Endothelial cell of umbilical vein (primary cell): ENCODE measurements at regions not wholly inside any gene's neighbourhood (a gene's known extent, or its start where the extent isn't known, plus 50 kb on each side); places are given as distances from the start of the nearest gene placed in this dataset.

Experiments used
- BruUV-seq: library from RNA; stranded (reverse); fragments of 400-500 nt; replicated peaks from 2 replicates; lab custom pipeline; 2021; lab: Mats Ljungman, UMichigan
- CTCF ChIA-PET: fragments of 300-600, 350-600 bp; sonication (Branson Sonifier 250); formaldehyde crosslinking; loops from one replicate; lab custom pipeline; 2021; ENCODE audit warnings: antibody characterized with exemption, inconsistent platforms; lab: Charles Lee
- POLR2A ChIA-PET: fragments of 300-600, 350-600 bp; sonication (Branson Sonifier 250); formaldehyde crosslinking; loops from one replicate; lab custom pipeline; 2021; ENCODE audit warnings: antibody characterized with exemption, inconsistent platforms; lab: Charles Lee
- DNase-seq: peaks from one replicate; pipeline ENCODE4 v3.0.0-alpha.2; 2011; ENCODE audit warnings: low read depth, low spot score
- FAIRE-seq: peaks from 2 replicates; lab custom pipeline; 2011; peaks lifted over from hg19 to GRCh38; lab: Jason Lieb, UNC
- H2AFZ ChIP-seq: 2 replicates; pipeline ENCODE4 v1.6.0; 2012; ENCODE audit warnings: low read depth, low read length, control low read depth, inconsistent platforms
- H3K27ac ChIP-seq: 2 replicates; pipeline ENCODE4 v1.5.1; 2011; ENCODE audit warnings: low read depth, mild to moderate bottlenecking, control low read depth, low read length, moderate library complexity; ENCODE audit not compliant: insufficient read depth
- H3K27me3 ChIP-seq, 2 experiments: 2 replicates each; pipeline versions ENCODE4 v1.6.0 to v1.6.1; 2011; ENCODE audit warnings: low read length in 2 of 2, mixed read lengths in 1 of 2; ENCODE audit not compliant: control insufficient read depth in 2 of 2, insufficient read depth in 2 of 2
- H3K36me3 ChIP-seq, 2 experiments: 2 replicates in 1 of 2; 3 replicates in 1 of 2; pipeline ENCODE4 v1.5.1; 2011; ENCODE audit warnings: low read length in 2 of 2, mild to moderate bottlenecking in 1 of 2, moderate library complexity in 1 of 2; ENCODE audit not compliant: control insufficient read depth in 2 of 2, insufficient read depth in 2 of 2; ENCODE audit errors: extremely low read depth in 1 of 2
- H3K4me1 ChIP-seq: 3 replicates; pipeline ENCODE4 v1.5.1; 2011; ENCODE audit warnings: mild to moderate bottlenecking, low read length; ENCODE audit not compliant: control insufficient read depth, insufficient read depth; ENCODE audit errors: extremely low read depth
- H3K4me2 ChIP-seq: 2 replicates; pipeline ENCODE4 v1.6.1; 2011; ENCODE audit warnings: low read length, control low read depth, mixed read lengths; ENCODE audit not compliant: insufficient read depth
- H3K4me3 ChIP-seq, 3 experiments: fragments of 200-600 bp in 1 of 3; sonication (generic), shearing (Covaris generic) in 1 of 3; replicated peaks in 1 of 3; 2 replicates each; pipeline ENCODE4 v1.5.1; 2011 to 2016; ENCODE audit warnings: control low read depth in 3 of 3, low read length in 3 of 3, mild to moderate bottlenecking in 2 of 3, inconsistent platforms in 1 of 3, low read depth in 1 of 3, moderate library complexity in 1 of 3; ENCODE audit not compliant: insufficient read depth in 1 of 3
- H3K79me2 ChIP-seq: 2 replicates; pipeline ENCODE4 v1.6.0; 2012; ENCODE audit warnings: low read length, inconsistent platforms; ENCODE audit not compliant: control insufficient read depth, insufficient read depth
- H3K9ac ChIP-seq: replicated peaks from 2 replicates; pipeline ENCODE3; 2011; ENCODE audit warnings: low read length, control low read depth; ENCODE audit not compliant: insufficient read depth; ENCODE audit errors: extremely low read depth
- H3K9me1 ChIP-seq: replicated peaks from 3 replicates; pipeline ENCODE4 v1.6.0; 2011; ENCODE audit warnings: mild to moderate bottlenecking, low read length; ENCODE audit not compliant: control insufficient read depth, insufficient read depth; ENCODE audit errors: extremely low read depth
- H3K9me3 ChIP-seq: replicated peaks from 2 replicates; pipeline ENCODE4 v1.5.1; 2012; ENCODE audit warnings: low read length, inconsistent platforms; ENCODE audit not compliant: control insufficient read depth, insufficient read depth
- H4K20me1 ChIP-seq: replicated peaks from 2 replicates; pipeline ENCODE3; 2011; ENCODE audit warnings: mild to moderate bottlenecking, low read length; ENCODE audit not compliant: control insufficient read depth, insufficient read depth; ENCODE audit errors: extremely low read depth
- GATA2 ChIP-seq: IDR thresholded peaks from 2 replicates; pipeline ENCODE4 v1.7.0; 2011; ENCODE audit warnings: low read depth, mild to moderate bottlenecking, moderate library complexity, mixed read lengths, low read length; ENCODE audit not compliant: insufficient read length, insufficient read depth
- JUN ChIP-seq: IDR thresholded peaks from 2 replicates; pipeline ENCODE4 v1.6.1; 2011; ENCODE audit warnings: borderline replicate concordance, low read depth; ENCODE audit not compliant: insufficient read length, insufficient read depth
- MYC ChIP-seq: IDR thresholded peaks from one replicate; pipeline ENCODE4 v1.6.1; 2011; ENCODE audit warnings: mild to moderate bottlenecking, low read depth, low read length
- POLR2AphosphoS5 ChIP-seq: IDR thresholded peaks from 2 replicates; pipeline ENCODE4 v1.6.1; 2012; ENCODE audit warnings: low read depth, mild to moderate bottlenecking, control low read depth, low read length, moderate library complexity; ENCODE audit not compliant: insufficient read depth
- dilution Hi-C: fragments of 300-500 bp; cut with MboI; formaldehyde crosslinking; loops from one replicate; pipeline ENCODE4 v1.15.0; 2019; ENCODE audit warnings: low sequenced_read_pairs; ENCODE audit not compliant: extremely low pct_ligation_motif_present
- intact Hi-C: fragments of 100-400 bp; cut with micrococcal nuclease; formaldehyde crosslinking; loops from one replicate; pipeline ENCODE4 v1.10.0; 2022
- TF ChIP-seq, protein P1 (sequence below), 2 donors: IDR thresholded peaks; 1 replicate in 1 of 2; 2 replicates in 1 of 2; pipeline ENCODE4 v1.5.1; 2011; ENCODE audit warnings: low read length in 2 of 2, mild to moderate bottlenecking in 2 of 2, moderate library complexity in 2 of 2, control low read depth in 1 of 2, inconsistent platforms in 1 of 2, low read depth in 1 of 2; ENCODE audit not compliant: insufficient read depth in 1 of 2; ENCODE audit errors: extremely low read depth in 1 of 2

DNA sequence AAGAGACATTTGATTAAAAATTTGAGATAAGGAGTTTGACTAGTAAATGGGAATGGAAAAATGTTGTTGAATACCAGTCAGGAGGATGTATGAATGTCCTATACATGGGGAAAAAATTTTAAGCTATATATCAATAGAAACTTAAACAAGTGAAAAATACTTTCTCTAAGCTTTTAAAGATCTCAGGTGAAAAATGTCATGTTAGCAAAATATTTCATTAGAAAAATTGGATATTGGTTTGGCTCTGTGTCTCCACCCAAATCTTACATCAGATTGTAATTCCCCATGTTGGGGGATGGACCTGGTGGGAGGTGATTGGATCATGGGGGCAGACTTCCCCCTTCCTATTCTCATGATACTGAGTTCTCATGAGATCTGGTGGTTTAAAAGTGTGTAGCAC lies 279.6 kb upstream of the CADM2 start:
- no peaks in the 10 kb centered on the region for H3K79me2 ChIP-seq
- no peak overlapping the region for H2AFZ ChIP-seq
- no TSS peak for BruUV-seq
- dilution Hi-C loops, result no loop called here
- no peaks in the 10 kb centered on the region for H3K27me3 ChIP-seq
- no peak overlapping the region for H3K27ac ChIP-seq
- TF ChIP-seq JUN, result no peak
- FAIRE-seq (no peak), DNase-seq (no peak)
- H3K9ac ChIP-seq, result no peak overlapping the region
- H3K4me3 ChIP-seq, result no peak overlapping the region
- no peak overlapping the region for H3K4me2 ChIP-seq
- no peaks in the 10 kb centered on the region for H3K4me1 ChIP-seq
- no peaks in the 10 kb centered on the region for H4K20me1 ChIP-seq
- no peaks in the 10 kb centered on the region for H3K9me1 ChIP-seq
- no peaks in the 10 kb centered on the region for H3K36me3 ChIP-seq
- ChIA-PET CTCF (interaction anchor here (1.1 kb wide), 1 partner anchor 18 kb away, joined by 3 read pairs; no protein-coding TSS in a partner anchor), POLR2A (no interaction called here)
- intact Hi-C loops, result no loop called here
- H3K9me3 ChIP-seq, result peaks cover 5% of the 10 kb centered on the region

- no peak overlapping the region for H3K9ac ChIP-seq
- BruUV-seq, result no TSS peak
- H3K27me3 ChIP-seq, result no peaks in the 10 kb centered on the region
- H3K4me3 ChIP-seq, result no peak overlapping the region
- H2AFZ ChIP-seq, result no peak overlapping the region
- H3K27ac ChIP-seq, result no peak overlapping the region
- H3K79me2 ChIP-seq, result no peaks in the 10 kb centered on the region
- no peak overlapping the region for H3K4me2 ChIP-seq
- intact Hi-C loops (no loop called here), dilution Hi-C loops (no loop called here)
- H3K9me3 ChIP-seq, result peaks cover 5% of the 10 kb centered on the region
- DNase-seq (no peak), FAIRE-seq (no peak)
- H3K9me1 ChIP-seq, result no peaks in the 10 kb centered on the region
- H3K36me3 ChIP-seq, result no peaks in the 10 kb centered on the region
- H3K4me1 ChIP-seq, result no peaks in the 10 kb centered on the region
- ChIA-PET CTCF (no interaction called here), POLR2A (no interaction called here)
- TF ChIP-seq JUN (no peak), GATA2 (no peak), POLR2AphosphoS5 (no peak), MYC (no peak)
- TF ChIP-seq, protein P1, sequence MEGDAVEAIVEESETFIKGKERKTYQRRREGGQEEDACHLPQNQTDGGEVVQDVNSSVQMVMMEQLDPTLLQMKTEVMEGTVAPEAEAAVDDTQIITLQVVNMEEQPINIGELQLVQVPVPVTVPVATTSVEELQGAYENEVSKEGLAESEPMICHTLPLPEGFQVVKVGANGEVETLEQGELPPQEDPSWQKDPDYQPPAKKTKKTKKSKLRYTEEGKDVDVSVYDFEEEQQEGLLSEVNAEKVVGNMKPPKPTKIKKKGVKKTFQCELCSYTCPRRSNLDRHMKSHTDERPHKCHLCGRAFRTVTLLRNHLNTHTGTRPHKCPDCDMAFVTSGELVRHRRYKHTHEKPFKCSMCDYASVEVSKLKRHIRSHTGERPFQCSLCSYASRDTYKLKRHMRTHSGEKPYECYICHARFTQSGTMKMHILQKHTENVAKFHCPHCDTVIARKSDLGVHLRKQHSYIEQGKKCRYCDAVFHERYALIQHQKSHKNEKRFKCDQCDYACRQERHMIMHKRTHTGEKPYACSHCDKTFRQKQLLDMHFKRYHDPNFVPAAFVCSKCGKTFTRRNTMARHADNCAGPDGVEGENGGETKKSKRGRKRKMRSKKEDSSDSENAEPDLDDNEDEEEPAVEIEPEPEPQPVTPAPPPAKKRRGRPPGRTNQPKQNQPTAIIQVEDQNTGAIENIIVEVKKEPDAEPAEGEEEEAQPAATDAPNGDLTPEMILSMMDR (IDR thresholded peaks at IDR 0.05; ENCODE audit: extremely low read depth in 1 of 2, insufficient read depth in 1 of 2, low read depth in 1 of 2, low read length in 2 of 2), result no peak
- no peaks in the 10 kb centered on the region for H4K20me1 ChIP-seq
Measured at GRCh38 chr3:84680700-84681099, 278.1 kb upstream of the CADM2 start.
